Liver (tissue), 8 donors: ENCODE measurements at regions not wholly inside any gene's neighbourhood (a gene's known extent, or its start where the extent isn't known, plus 50 kb on each side); places are given as distances from the start of the nearest gene placed in this dataset.

Source experiments
- DNase-seq: peaks from one replicate; pipeline ENCODE4 v3.0.0-alpha.2; 2017; ENCODE audit warnings: low spot score
- H3K27ac ChIP-seq, 2 donors: one replicate each; pipeline ENCODE4 v1.7.0; 2013; ENCODE audit warnings: inconsistent platforms in 2 of 2, low read length in 2 of 2, control low read depth in 1 of 2, low read depth in 1 of 2, mild to moderate bottlenecking in 1 of 2
- H3K27me3 ChIP-seq, 4 donors: one replicate each; pipeline versions ENCODE4 v1.6.1 to v1.7.0; 2013; ENCODE audit warnings: low read length in 3 of 4, inconsistent platforms in 1 of 4, mild to moderate bottlenecking in 1 of 4, moderate library complexity in 1 of 4; ENCODE audit not compliant: control insufficient read depth in 4 of 4, insufficient read depth in 4 of 4
- H3K36me3 ChIP-seq, 4 donors: one replicate each; pipeline versions ENCODE4 v1.6.1 to v1.7.0; 2013; ENCODE audit warnings: low read length in 3 of 4, mild to moderate bottlenecking in 3 of 4, low read depth in 1 of 4, moderate library complexity in 1 of 4; ENCODE audit not compliant: control insufficient read depth in 4 of 4, insufficient read depth in 3 of 4
- H3K4me1 ChIP-seq, 4 donors: one replicate each; pipeline versions ENCODE4 v1.6.1 to v1.7.0; 2013; ENCODE audit warnings: low read length in 3 of 4, mild to moderate bottlenecking in 3 of 4, moderate library complexity in 1 of 4; ENCODE audit not compliant: control insufficient read depth in 4 of 4, insufficient read depth in 4 of 4
- H3K4me3 ChIP-seq, 3 donors: one replicate each; pipeline versions ENCODE4 v1.6.1 to v1.7.0; 2013; ENCODE audit warnings: low read length in 3 of 3, control low read depth in 1 of 3, low read depth in 1 of 3, mild to moderate bottlenecking in 1 of 3
- H3K9ac ChIP-seq, 2 donors: one replicate each; pipeline ENCODE4 v1.7.0; 2013; ENCODE audit warnings: low read length in 2 of 2, mild to moderate bottlenecking in 2 of 2, moderate library complexity in 2 of 2, control low read depth in 1 of 2, low read depth in 1 of 2
- H3K9me3 ChIP-seq, 4 donors: one replicate each; pipeline versions ENCODE4 v1.6.1 to v1.7.0; 2013; ENCODE audit warnings: low read length in 3 of 4; ENCODE audit not compliant: control insufficient read depth in 4 of 4
- FOXA2 ChIP-seq: IDR thresholded peaks from 2 replicates; pipeline ENCODE4 v1.6.1; 2016; ENCODE audit warnings: antibody characterized with exemption
- GABPA ChIP-seq, 2 donors: IDR thresholded peaks in 1 of 2; conservative IDR thresholded peaks in 1 of 2; 2 replicates each; pipeline ENCODE4 v1.6.1; 2016; ENCODE audit warnings: antibody characterized with exemption in 2 of 2, mild to moderate bottlenecking in 1 of 2, moderate library complexity in 1 of 2
- HNF4A ChIP-seq, 2 donors: conservative IDR thresholded peaks; 2 replicates each; pipeline ENCODE4 v1.6.1; 2016; ENCODE audit warnings: antibody characterized with exemption in 2 of 2, mild to moderate bottlenecking in 2 of 2
- JUND ChIP-seq, 2 donors: IDR thresholded peaks; 2 replicates each; pipeline ENCODE4 v1.6.1; 2016; ENCODE audit warnings: antibody characterized with exemption in 2 of 2
- MAX ChIP-seq: IDR thresholded peaks from 2 replicates; pipeline ENCODE4 v1.6.1; 2016; ENCODE audit warnings: antibody characterized with exemption
- NR2F2 ChIP-seq: IDR thresholded peaks from 2 replicates; pipeline ENCODE4 v1.6.1; 2016; ENCODE audit warnings: antibody characterized with exemption
- RAD21 ChIP-seq, 2 donors: IDR thresholded peaks; 2 replicates each; pipeline ENCODE4 v1.6.1; 2016; ENCODE audit warnings: antibody characterized with exemption in 2 of 2, mild to moderate bottlenecking in 2 of 2
- REST ChIP-seq: IDR thresholded peaks from 2 replicates; pipeline ENCODE4 v1.6.1; 2016; ENCODE audit warnings: antibody characterized with exemption, mild to moderate bottlenecking
- RXRA ChIP-seq, 2 donors: IDR thresholded peaks; 2 replicates each; pipeline ENCODE4 v1.6.1; 2017 to 2018; ENCODE audit warnings: antibody characterized with exemption in 2 of 2, mild to moderate bottlenecking in 1 of 2
- SP1 ChIP-seq: IDR thresholded peaks from 2 replicates; pipeline ENCODE4 v1.6.1; 2018; ENCODE audit warnings: antibody characterized with exemption, mild to moderate bottlenecking
- TAF1 ChIP-seq: conservative IDR thresholded peaks from 2 replicates; pipeline ENCODE4 v1.6.1; 2016; ENCODE audit warnings: antibody characterized with exemption, mild to moderate bottlenecking
- YY1 ChIP-seq: IDR thresholded peaks from 2 replicates; pipeline ENCODE4 v1.6.1; 2016; ENCODE audit warnings: antibody characterized with exemption, mild to moderate bottlenecking
- WGBS: extraction: QIAGEN DNeasy Blood & Tissue Kit; methylation state at CpG from one replicate; pipeline ENCODE4 v1.1.7; 2013; 5-methylcytosine and 5-hydroxymethylcytosine counted together
- TF ChIP-seq, protein P1 (sequence below): IDR thresholded peaks from 2 replicates; pipeline ENCODE4 v1.6.1; 2016; ENCODE audit warnings: antibody characterized with exemption
- TF ChIP-seq, protein P2 (sequence below): fragments of 150-350 bp; IDR thresholded peaks from 2 replicates; pipeline ENCODE4 v1.5.1; 2017; ENCODE audit warnings: improper control_type of control experiment, low read depth, low read length; ENCODE audit not compliant: missing input control
- donor health status: healthy.
- donor health status: healthy.
- donor health status: healthy.
- donor health status: healthy.
- donor health status: healthy.

DNA sequence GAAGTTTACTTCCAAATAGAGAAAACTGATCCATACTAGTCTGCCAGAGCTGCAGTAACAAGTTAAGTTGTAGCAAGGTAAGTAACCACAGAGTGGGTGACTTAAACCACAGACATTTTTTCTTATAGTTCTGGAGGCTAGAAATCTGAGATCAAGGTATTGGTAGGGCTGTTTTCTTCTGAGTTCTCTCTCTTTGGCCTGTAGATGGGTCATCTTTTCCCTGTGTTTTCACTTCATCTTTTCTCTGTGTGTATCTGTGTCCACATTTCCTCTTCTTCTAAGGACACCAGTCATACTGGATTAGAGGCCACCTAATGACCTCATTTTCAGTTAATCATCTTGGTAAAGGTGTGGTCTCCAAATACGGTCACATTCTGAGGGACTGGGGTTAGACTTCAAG, 142.9 kb upstream of the MEX3C start:
- TF ChIP-seq HNF4A (conservative IDR thresholded peaks at IDR 0.05) (no peak), JUND (IDR thresholded peaks at IDR 0.05) (no peak), GABPA (IDR thresholded peaks at IDR 0.05 in 1 of 2, conservative IDR thresholded peaks at IDR 0.05 in 1 of 2) (no peak), RAD21 (IDR thresholded peaks at IDR 0.05) (no peak), NR2F2 (no peak), RXRA (IDR thresholded peaks at IDR 0.05) (no peak), SP1 (no peak)
- TF ChIP-seq, protein P1, sequence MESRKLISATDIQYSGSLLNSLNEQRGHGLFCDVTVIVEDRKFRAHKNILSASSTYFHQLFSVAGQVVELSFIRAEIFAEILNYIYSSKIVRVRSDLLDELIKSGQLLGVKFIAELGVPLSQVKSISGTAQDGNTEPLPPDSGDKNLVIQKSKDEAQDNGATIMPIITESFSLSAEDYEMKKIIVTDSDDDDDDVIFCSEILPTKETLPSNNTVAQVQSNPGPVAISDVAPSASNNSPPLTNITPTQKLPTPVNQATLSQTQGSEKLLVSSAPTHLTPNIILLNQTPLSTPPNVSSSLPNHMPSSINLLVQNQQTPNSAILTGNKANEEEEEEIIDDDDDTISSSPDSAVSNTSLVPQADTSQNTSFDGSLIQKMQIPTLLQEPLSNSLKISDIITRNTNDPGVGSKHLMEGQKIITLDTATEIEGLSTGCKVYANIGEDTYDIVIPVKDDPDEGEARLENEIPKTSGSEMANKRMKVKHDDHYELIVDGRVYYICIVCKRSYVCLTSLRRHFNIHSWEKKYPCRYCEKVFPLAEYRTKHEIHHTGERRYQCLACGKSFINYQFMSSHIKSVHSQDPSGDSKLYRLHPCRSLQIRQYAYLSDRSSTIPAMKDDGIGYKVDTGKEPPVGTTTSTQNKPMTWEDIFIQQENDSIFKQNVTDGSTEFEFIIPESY, result no peak
- TF ChIP-seq, protein P2, sequence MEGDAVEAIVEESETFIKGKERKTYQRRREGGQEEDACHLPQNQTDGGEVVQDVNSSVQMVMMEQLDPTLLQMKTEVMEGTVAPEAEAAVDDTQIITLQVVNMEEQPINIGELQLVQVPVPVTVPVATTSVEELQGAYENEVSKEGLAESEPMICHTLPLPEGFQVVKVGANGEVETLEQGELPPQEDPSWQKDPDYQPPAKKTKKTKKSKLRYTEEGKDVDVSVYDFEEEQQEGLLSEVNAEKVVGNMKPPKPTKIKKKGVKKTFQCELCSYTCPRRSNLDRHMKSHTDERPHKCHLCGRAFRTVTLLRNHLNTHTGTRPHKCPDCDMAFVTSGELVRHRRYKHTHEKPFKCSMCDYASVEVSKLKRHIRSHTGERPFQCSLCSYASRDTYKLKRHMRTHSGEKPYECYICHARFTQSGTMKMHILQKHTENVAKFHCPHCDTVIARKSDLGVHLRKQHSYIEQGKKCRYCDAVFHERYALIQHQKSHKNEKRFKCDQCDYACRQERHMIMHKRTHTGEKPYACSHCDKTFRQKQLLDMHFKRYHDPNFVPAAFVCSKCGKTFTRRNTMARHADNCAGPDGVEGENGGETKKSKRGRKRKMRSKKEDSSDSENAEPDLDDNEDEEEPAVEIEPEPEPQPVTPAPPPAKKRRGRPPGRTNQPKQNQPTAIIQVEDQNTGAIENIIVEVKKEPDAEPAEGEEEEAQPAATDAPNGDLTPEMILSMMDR, result no peak
- no peak for DNase-seq
- H3K27me3 ChIP-seq, result peaks cover 0 to 2% (median 0%) of the 10 kb centered on the region in 4 donors
- peaks cover 0 to 1% (median 0%) of the 10 kb centered on the region in 4 donors for H3K9me3 ChIP-seq
- no peaks in the 10 kb centered on the region for H3K4me1 ChIP-seq
- 85% methylated on average over 1 of the region's 1 CpG for WGBS
- H3K36me3 ChIP-seq, result no peaks in the 10 kb centered on the region
- no peak overlapping the region for H3K9ac ChIP-seq
- H3K4me3 ChIP-seq, result no peak overlapping the region
- no peak overlapping the region for H3K27ac ChIP-seq

- H3K4me3 ChIP-seq, result no peak overlapping the region
- no peak overlapping the region for H3K27ac ChIP-seq
- H3K4me1 ChIP-seq, result no peaks in the 10 kb centered on the region
- H3K27me3 ChIP-seq, result no peaks in the 10 kb centered on the region
- TF ChIP-seq SP1 (no peak), NR2F2 (no peak), HNF4A (conservative IDR thresholded peaks at IDR 0.05) (no peak), YY1 (no peak), RAD21 (IDR thresholded peaks at IDR 0.05) (no peak), MAX (no peak), FOXA2 (no peak), REST (no peak), TAF1 (no peak), GABPA (IDR thresholded peaks at IDR 0.05 in 1 of 2, conservative IDR thresholded peaks at IDR 0.05 in 1 of 2) (no peak)
- H3K36me3 ChIP-seq, result no peaks in the 10 kb centered on the region
- no peak for DNase-seq
- H3K9ac ChIP-seq, result no peak overlapping the region
- H3K9me3 ChIP-seq, result peaks cover 0 to 2% (median 0%) of the 10 kb centered on the region in 4 donors
Observed at GRCh38 chr18:51342815-51343214, 145.3 kb upstream of the MEX3C start.
